ENCODE measurements at regions not wholly inside any gene's neighbourhood (a gene's known extent, or its start where the extent isn't known, plus 50 kb on each side); places are given as distances from the start of the nearest gene placed in this dataset.

DNA sequence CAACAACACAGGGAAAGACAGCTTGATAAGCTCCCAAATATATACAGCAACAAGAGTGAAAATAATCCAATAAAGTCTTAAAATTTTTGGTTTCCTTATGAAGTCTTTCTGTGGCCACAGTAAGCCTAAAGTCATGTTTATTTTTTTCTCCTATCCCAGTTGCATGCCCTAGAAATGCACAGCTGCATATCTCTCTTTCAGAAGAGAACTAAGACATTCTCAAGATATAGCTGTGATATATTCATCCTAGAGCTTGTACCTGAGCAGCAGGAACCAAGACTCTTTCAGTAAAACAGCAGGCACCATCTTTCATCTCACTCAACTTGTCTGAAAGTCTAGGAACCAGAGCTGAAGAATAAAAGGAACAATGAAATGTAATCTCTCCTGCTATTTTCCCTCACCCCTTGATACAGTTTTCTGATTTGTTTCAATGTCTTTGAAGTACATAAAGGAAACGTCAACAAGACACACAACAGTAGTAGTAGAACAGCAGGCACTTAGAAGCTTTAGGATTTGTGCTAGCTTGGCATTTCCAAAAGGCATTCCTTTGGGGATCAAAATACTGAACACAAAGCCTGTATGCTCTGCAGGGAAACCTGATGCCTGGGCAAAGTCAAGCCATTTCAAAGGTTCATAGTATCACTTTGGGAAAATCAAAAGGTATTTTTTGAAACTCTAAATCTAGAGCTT, 536.8 kb downstream of the PYDC2 start:
- H3K4me1 ChIP-seq (ENCODE audit: insufficient read depth, low read length) = no peaks in the 10 kb centered on the region
- no peak overlapping the region for H3K9ac ChIP-seq (ENCODE audit: low read depth, low read length)
- peaks cover 5% of the 10 kb centered on the region; the same call in 1 of the 2 replicates for H3K9me3 ChIP-seq (ENCODE audit: control insufficient read depth, insufficient read depth, low read length)
- H3K36me3 ChIP-seq (ENCODE audit: insufficient read depth, low read length) = no peaks in the 10 kb centered on the region

DNA sequence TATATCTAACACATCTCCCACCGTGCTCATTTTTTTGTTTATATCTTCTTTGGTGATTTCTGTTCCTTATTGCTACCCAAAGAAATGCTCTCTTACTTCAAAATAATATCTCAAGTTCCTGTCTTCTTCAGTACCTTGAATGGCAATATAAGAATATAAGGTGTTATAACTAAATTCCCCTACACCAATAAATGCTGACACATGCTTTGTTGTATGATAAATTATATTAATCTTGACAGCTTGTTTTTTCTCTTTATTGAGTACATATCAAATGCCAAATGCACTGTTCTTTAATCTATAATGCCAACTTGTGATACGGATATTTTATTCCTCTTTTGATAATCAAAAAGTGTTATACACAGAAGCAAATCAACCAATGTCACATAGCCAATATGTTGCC, 540.3 kb downstream of the PYDC2 start:
- Histone ChIP-seq H3K4me1 (ENCODE audit: insufficient read depth, low read length) (no peaks in the 10 kb centered on the region), H3K9ac (ENCODE audit: low read depth, low read length) (no peak overlapping the region), H3K9me3 (ENCODE audit: control insufficient read depth, insufficient read depth, low read length) (no peaks in the 10 kb centered on the region; the same call in 1 of the 2 replicates), H3K36me3 (ENCODE audit: insufficient read depth, low read length) (no peaks in the 10 kb centered on the region)

DNA sequence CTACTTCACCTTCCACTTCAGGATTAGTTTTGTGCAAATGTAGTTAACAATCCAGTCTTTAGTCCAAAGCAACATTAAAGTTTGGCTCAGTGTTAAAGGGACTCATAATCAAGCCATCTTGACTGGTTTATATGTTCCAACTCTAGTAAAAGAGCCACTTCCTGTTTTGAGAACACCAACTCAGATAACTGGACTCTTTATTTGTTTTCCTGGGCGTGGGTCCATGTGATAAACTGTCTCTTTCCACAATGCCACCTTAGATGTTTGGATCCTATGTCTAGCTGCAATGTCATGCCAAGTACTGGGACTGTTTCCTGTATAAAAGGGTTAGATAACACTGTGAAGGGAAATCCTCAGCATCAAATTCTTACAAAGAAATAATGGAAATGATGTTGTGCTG, 545.0 kb downstream of the PYDC2 start:
- H3K9ac ChIP-seq (ENCODE audit: low read depth, low read length) = no peak overlapping the region
- H3K4me1 ChIP-seq (ENCODE audit: insufficient read depth, low read length) = no peaks in the 10 kb centered on the region

DNA sequence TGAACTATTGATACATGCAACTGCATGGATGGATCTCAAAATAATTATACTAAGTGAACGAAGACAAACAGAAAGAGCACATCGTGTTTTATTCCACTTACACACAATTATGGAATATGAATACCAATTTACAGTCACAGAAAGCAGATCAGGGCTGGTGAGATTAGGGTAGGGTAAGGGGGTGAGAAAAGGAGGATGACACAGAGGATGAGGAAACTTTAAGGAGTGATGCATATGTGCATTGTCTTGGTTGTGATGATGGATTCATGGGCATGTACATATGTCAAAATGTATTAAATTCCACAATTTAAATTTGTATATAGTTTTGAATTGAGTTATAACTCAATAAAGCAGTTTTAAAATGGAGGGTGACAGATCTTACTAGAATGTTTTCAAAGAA, 548.9 kb downstream of the PYDC2 start:
- H3K9me3 ChIP-seq (ENCODE audit: control insufficient read depth, insufficient read depth, low read length) = no peaks in the 10 kb centered on the region
- no peaks in the 10 kb centered on the region for H3K36me3 ChIP-seq (ENCODE audit: insufficient read depth, low read length)
- H3K9ac ChIP-seq (ENCODE audit: low read depth, low read length) = no peak overlapping the region
- H3K4me1 ChIP-seq (ENCODE audit: insufficient read depth, low read length) = no peaks in the 10 kb centered on the region

More for the DNA sequence above, 545.0 kb downstream of the PYDC2 start:
- H3K36me3 ChIP-seq (ENCODE audit: insufficient read depth, low read length) = no peaks in the 10 kb centered on the region
- no peaks in the 10 kb centered on the region for H3K9me3 ChIP-seq (ENCODE audit: control insufficient read depth, insufficient read depth, low read length)

DNA sequence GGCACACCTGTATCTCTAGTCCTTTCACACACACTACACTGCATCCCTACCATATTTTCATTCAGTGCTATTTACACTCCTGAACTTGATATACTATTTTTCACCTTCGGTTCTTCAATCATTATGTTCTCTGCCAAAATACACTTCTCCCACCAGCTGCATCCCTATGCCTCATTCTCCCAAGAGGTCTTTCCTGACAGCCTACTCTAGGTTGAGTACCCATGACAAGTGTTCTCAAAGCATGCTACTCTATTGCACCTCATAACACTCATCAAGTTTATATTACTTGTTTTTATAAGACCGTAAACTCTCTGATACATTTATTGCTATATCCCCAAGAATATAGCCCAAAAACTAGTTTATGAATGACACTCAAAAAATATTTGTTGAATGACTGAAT, 549.5 kb downstream of the PYDC2 start:
- Histone ChIP-seq H3K4me1 (ENCODE audit: insufficient read depth, low read length) (no peaks in the 10 kb centered on the region), H3K9me3 (ENCODE audit: control insufficient read depth, insufficient read depth, low read length) (no peaks in the 10 kb centered on the region), H3K9ac (ENCODE audit: low read depth, low read length) (no peak overlapping the region), H3K36me3 (ENCODE audit: insufficient read depth, low read length) (no peaks in the 10 kb centered on the region)

DNA sequence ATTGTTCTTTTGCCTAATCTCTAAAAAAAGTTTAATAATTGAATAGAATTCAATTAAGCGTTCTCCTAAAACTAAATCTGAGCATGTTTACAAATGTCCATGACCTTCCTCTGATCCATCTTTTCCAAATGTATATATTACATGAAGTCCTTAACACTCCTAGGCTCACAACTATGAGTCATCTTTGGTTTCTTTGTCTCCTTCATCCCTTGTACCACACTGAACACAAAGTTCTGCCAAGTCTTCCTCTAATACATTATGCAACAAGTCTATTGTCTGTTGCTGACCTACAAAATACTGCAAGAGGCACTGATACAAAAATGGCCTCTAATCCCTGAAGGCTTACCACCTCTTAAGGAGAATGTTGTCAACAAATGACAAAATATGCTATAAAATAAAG, 550.2 kb downstream of the PYDC2 start:
- H3K9ac ChIP-seq (ENCODE audit: low read depth, low read length) = no peak overlapping the region
- no peaks in the 10 kb centered on the region for H3K36me3 ChIP-seq (ENCODE audit: insufficient read depth, low read length)
- H3K9me3 ChIP-seq (ENCODE audit: control insufficient read depth, insufficient read depth, low read length) = no peaks in the 10 kb centered on the region
- no peaks in the 10 kb centered on the region for H3K4me1 ChIP-seq (ENCODE audit: insufficient read depth, low read length)

DNA sequence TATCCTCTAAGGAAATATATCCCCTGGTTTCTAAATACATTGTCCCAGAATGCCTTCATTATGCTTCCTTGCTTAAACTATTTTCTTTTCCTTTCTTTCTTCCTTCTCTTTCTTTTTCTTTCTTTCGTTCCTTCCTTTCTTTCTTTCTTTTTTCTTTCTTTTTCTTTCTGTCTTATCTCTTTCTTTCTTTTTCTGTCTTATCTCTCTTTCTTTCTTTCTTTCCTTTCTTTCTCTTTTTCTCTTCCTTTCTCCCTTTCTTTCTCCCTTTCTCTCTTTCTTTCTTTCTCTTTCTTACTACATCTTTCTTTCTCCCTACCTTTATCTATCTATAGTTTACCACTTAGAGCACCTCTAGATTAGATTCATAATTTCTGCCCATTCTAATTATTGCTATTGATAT, 552.1 kb downstream of the PYDC2 start:
- Histone ChIP-seq H3K9me3 (ENCODE audit: control insufficient read depth, insufficient read depth, low read length) (no peaks in the 10 kb centered on the region), H3K36me3 (ENCODE audit: insufficient read depth, low read length) (no peaks in the 10 kb centered on the region), H3K4me1 (ENCODE audit: insufficient read depth, low read length) (no peaks in the 10 kb centered on the region), H3K9ac (ENCODE audit: low read depth, low read length) (no peak overlapping the region)

DNA sequence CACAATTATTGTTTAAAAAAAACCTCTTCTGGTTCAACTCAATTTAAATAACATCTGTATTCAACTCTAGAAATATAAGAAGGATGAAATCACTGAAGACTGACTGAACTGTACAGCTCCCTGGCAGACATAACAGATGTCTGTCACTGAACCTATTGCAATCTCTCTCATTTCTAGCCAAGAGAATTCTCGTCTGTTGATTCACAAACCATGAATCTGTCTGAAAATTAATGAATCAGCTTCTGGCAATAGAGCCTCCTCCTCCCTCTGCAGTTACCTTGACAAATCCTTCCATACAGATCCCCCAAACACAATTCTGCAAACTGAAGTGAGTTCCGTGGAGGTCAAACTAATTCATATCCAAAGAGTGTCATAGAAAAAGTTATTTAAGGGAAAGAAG, 561.4 kb downstream of the PYDC2 start:
- Histone ChIP-seq H3K4me1 (ENCODE audit: insufficient read depth, low read length) (no peaks in the 10 kb centered on the region), H3K9ac (ENCODE audit: low read depth, low read length) (no peak overlapping the region), H3K36me3 (ENCODE audit: insufficient read depth, low read length) (no peaks in the 10 kb centered on the region), H3K9me3 (ENCODE audit: control insufficient read depth, insufficient read depth, low read length) (peaks cover 4% of the 10 kb centered on the region; the same call in 1 of the 2 replicates)

DNA sequence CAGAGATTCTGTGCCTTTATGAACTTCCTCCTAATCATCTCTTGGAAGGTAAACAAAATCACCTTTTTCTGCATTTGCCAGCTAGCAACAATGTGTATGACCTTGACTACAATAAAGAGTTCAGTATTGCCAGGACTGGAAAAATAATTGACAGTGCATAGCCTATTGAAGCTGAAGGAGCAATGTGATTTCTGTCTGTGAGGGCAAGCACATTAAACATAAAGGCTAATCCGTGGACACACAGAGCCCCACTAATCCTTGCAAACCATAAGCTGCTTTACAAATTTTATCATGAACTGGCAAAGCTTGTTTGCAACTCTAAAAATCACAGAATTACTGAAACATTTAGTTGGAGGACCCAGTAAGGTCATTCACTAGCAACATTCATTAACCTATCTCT, 563.8 kb downstream of the PYDC2 start:
- H3K9ac ChIP-seq (ENCODE audit: low read depth, low read length) = no peak overlapping the region
- H3K4me1 ChIP-seq (ENCODE audit: insufficient read depth, low read length) = no peaks in the 10 kb centered on the region
- no peaks in the 10 kb centered on the region for H3K36me3 ChIP-seq (ENCODE audit: insufficient read depth, low read length)
- no peaks in the 10 kb centered on the region for H3K9me3 ChIP-seq (ENCODE audit: control insufficient read depth, insufficient read depth, low read length)

DNA sequence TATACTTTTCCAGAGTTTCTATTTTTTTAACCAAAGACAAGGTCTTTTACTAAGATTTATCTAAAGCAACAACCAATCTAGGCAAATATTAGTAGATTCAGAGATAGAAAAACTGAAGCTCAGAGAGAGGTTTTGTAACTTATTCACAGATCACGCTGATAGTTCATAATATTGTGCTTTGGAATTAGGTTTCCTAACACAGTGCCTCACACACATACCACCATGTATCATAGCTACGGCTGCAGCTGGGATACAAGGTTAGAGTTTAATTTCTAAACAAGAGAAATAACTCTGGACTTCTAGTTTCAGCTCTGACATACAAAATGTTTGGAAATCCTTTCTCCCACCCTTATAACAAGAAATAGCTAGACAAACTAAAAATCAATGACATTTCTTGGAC, 565.7 kb downstream of the PYDC2 start:
- H3K9me3 ChIP-seq (ENCODE audit: control insufficient read depth, insufficient read depth, low read length) = no peaks in the 10 kb centered on the region
- no peaks in the 10 kb centered on the region for H3K36me3 ChIP-seq (ENCODE audit: insufficient read depth, low read length)
- H3K4me1 ChIP-seq (ENCODE audit: insufficient read depth, low read length) = no peaks in the 10 kb centered on the region
- no peak overlapping the region for H3K9ac ChIP-seq (ENCODE audit: low read depth, low read length)

DNA sequence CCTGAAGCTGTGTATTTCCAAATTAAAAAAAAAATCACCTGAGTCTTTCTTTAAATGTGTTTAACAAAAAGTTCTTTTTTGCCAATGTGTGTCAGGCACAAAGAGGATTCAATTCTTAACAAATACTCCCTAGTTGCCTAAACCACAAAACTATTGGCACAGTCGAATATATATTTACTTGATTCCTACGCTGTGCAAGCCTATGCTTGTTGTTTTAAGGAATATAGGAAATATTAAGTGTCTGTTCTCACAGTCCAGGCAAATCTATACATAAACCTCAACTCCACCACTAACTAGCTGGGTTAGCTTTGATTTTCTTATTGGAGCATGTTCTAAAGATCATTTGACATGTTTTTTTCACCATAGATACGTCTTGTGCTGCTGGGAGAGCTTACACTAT, 571.0 kb downstream of the PYDC2 start:
- H3K9ac ChIP-seq (ENCODE audit: low read depth, low read length) = no peak overlapping the region
- no peaks in the 10 kb centered on the region for H3K9me3 ChIP-seq (ENCODE audit: control insufficient read depth, insufficient read depth, low read length)
- no peaks in the 10 kb centered on the region; the same call in 1 of the 2 replicates for H3K4me1 ChIP-seq (ENCODE audit: insufficient read depth, low read length)

DNA sequence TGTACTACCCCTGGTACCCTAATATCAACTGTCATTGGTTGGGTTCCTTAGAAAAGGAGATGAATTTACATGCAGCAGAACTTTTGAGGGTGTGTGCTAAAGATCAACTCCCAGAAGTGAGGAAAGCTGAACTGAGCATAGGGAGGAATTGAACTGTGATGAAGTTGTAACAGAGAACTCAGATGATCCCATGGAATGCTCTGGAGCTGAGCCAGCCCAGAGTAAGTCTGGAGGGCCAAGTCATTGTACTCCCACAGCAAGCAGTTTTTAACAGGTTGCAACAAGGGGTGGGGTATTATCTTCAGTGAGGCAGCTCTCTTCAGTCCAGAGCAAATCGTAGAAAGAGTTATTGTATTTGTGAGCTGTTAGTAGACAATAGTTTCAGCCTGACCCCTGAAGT, 572.3 kb downstream of the PYDC2 start:
- Histone ChIP-seq H3K9me3 (ENCODE audit: control insufficient read depth, insufficient read depth, low read length) (no peaks in the 10 kb centered on the region), H3K4me1 (ENCODE audit: insufficient read depth, low read length) (peaks cover 2% of the 10 kb centered on the region; the same call in 1 of the 2 replicates), H3K9ac (ENCODE audit: low read depth, low read length) (no peak overlapping the region), H3K36me3 (ENCODE audit: insufficient read depth, low read length) (no peaks in the 10 kb centered on the region)

More for the DNA sequence above, 571.0 kb downstream of the PYDC2 start:
- no peaks in the 10 kb centered on the region for H3K36me3 ChIP-seq (ENCODE audit: insufficient read depth, low read length)

DNA sequence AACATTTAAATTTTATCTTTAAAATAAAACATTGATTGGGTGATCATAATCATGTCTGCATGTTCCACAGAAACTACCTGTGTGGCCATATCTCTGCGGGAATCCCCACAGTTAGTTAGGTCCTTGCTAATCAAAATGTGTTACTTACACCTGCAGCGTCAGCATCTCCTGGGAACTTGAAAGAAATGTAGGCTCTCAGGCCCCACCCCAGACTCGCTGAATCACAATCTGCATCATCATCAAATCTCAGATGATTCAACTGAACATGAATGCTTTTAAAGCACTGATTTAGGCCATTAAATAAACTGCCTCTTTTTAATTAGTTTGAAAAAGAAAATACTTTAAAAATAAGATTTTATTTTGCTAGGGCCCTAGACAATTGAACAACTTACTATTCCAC, 577.8 kb downstream of the PYDC2 start:
- H3K9ac ChIP-seq (ENCODE audit: low read depth, low read length) = no peak overlapping the region
- no peaks in the 10 kb centered on the region for H3K36me3 ChIP-seq (ENCODE audit: insufficient read depth, low read length)
- no peaks in the 10 kb centered on the region for H3K9me3 ChIP-seq (ENCODE audit: control insufficient read depth, insufficient read depth, low read length)
- H3K4me1 ChIP-seq (ENCODE audit: insufficient read depth, low read length) = peaks cover 8% of the 10 kb centered on the region; the same call in 1 of the 2 replicates

DNA sequence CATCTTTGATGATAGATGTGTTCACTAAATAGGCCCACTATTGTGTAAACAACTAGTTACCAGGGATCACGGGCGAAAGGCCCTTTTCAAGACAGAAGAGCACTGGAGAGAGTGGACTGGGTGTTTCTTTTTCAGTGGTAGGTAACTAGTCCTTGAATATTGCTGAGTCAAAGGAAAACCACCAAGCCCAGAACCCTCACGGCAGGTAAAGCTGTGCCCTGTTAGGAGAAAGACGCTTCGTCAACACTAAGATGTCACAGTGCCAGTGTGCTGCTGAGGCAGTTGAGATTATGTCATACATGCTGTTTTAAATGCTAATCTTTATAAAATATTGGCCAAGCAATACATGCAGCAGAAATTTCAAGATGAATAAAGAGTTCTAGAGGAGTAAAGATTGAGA, 578.6 kb downstream of the PYDC2 start:
- H3K9me3 ChIP-seq (ENCODE audit: control insufficient read depth, insufficient read depth, low read length) = no peaks in the 10 kb centered on the region
- no peaks in the 10 kb centered on the region for H3K36me3 ChIP-seq (ENCODE audit: insufficient read depth, low read length)
- H3K4me1 ChIP-seq (ENCODE audit: insufficient read depth, low read length) = peaks cover 8% of the 10 kb centered on the region; the same call in 1 of the 2 replicates
- H3K9ac ChIP-seq (ENCODE audit: low read depth, low read length) = no peak overlapping the region

DNA sequence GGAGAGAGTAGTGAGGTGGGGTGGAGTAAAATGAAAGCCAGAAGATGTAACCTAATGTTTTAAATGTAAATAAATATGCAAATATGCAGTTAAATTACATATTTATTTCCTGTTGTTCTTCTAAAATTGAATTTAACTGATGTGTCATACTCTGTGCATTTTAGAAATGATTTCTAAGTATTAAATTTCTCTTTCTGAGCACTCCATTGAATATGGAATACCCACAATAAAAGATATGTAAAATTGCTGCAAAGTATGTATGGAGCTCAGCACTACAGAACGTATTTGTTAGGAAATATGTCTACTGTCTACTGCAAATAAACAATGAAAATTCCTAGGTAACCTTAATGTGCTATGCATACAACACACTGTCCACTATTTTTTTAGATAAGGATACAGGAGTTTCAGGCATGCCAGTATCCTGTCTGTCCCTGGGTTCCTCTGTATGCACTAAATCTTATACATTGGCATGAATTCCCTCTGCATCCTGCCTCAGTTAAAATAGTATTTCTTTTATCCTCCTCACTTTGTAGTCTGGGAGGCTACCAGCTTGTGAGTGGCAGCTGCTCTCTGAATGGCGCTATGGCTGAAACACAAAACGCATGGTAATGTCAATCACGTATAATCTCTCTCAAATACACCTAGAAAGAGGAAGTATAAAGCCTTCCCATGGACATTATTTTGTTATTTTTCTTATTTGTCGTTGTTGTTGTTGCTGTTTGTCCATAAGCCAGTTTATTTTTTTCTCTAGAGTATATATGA, 579.5 kb downstream of the PYDC2 start:
- H3K9ac ChIP-seq (ENCODE audit: low read depth, low read length) = no peak overlapping the region
- peaks cover 8% of the 10 kb centered on the region; the same call in 1 of the 2 replicates for H3K4me1 ChIP-seq (ENCODE audit: insufficient read depth, low read length)
- no peaks in the 10 kb centered on the region for H3K36me3 ChIP-seq (ENCODE audit: insufficient read depth, low read length)
- H3K9me3 ChIP-seq (ENCODE audit: control insufficient read depth, insufficient read depth, low read length) = no peaks in the 10 kb centered on the region

Measured in ES-I3 (cell line).